GM19023 (cell line): ENCODE measurements at regions not wholly inside any gene's neighbourhood (a gene's known extent, or its start where the extent isn't known, plus 50 kb on each side); places are given as distances from the start of the nearest gene placed in this dataset.

ENCODE experiments used
- ATAC-seq: cut with Tn5 transposase; IDR thresholded peaks from one replicate; pipeline ENCODE4 v1.9.1; 2021; ENCODE audit warnings: mild to moderate bottlenecking, moderate library complexity; ENCODE audit not compliant: unreplicated experiment

- ATAC-seq = no peak
Observed at GRCh38 chr18:8499810-8500675, 109.2 kb upstream of the RAB12 start.

- no peak for ATAC-seq
Observed at GRCh38 chr18:8501044-8501443, 108.2 kb upstream of the RAB12 start.

DNA sequence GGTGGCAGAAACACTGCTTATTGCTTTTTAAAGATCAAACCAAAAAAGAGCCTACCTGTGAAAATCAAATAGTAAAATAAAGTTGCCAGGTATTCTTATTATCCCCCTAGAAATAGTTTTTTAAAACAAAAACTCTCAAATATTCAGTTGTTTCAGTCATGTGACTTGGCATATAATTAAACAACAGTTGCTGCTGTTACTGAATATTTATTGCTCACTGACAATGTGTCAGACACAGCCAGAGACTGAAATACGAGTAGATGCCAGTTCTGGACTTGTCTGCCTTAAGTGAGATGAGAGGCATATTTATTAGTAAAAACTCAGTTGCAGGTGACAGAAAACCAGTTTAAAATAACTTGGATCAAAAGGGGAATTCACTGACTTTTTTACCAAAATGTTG, 106.0 kb upstream of the RAB12 start:
- no peak for ATAC-seq

DNA sequence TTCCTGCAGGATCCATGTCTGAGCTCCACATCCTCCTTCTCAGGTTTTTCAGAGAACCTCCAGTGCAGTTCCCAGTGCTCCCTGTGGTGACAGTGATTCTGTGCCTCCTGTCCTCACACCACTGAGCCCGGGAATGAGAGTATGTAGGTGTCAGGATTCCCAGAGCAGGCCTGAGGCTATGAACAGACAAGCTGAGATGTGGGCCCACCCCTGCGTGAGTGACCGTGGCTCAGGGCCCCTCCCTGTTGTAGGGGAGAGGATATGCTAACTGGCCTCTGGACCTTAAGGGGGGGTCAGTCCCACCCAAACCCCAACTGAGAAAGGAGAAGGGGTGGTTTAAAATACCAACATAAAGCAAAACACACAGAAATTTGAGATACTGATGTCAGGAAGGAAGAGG, 104.8 kb upstream of the RAB12 start:
- ATAC-seq = no peak

GRCh38 chr18:8504880-8505435, 104.3 kb upstream of the RAB12 start:
- no peak for ATAC-seq

DNA sequence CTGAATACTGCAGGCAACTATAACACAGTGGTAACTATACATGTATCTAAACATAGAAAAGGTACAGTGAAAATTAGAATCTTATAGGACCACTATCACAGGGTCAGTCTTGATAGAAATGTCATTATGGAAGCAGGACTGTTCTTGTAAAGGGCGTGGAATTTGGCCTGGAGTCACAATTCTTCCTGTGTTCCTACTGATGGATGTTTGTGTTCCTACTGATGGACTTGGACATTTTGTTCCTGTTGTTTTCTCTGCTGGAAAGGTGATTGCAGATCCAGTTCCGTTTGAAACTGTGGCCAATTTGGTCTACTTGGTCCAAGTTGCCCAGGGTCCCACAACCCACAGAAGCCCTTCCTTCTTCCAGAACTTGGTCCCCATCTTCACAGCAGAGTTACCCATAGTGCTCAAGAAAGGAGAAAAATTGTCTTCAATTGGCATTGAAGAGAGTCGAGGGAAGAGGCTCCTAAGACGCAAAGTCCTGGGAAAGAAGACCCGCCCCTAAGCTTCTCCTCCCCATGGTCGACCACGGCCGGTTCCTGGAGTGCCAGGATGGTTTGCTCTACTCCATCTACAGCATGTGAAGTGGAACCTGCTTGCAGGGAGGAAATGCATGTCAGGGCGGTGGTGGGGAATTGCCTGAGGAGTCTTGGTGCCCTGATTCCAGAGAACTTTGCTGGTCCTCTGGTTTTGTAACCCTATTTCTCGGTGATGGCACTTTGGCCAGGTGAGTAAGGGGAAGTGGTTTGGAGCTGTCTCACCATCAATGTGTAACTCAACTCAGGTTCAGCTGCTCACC, 102.8 kb upstream of the RAB12 start:
- no peak for ATAC-seq

DNA sequence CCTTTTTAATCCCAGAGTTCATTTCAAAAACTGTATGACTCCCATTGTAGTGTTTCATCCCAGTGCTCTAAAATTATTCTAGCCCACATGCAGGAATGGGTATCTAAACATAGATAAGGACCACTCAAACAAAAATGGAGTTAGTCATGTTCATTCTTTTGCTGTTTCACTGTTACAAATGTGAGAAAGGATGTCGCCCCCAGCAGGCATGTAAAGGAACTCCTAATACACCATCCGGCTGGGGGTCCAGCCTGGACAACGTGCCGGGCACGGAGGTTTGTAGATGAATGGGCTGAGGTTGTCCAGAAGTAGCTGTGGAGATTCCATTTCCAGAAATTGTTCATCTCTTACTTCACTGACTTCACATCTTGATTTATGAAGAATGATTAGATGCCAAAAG, 101.9 kb upstream of the RAB12 start:
- ATAC-seq = no peak

- ATAC-seq = no peak
Observed at GRCh38 chr18:8507915-8508705, 101.1 kb upstream of the RAB12 start.

- ATAC-seq = no peak
Observed at GRCh38 chr18:8513249-8513648, 96.0 kb upstream of the RAB12 start.

DNA sequence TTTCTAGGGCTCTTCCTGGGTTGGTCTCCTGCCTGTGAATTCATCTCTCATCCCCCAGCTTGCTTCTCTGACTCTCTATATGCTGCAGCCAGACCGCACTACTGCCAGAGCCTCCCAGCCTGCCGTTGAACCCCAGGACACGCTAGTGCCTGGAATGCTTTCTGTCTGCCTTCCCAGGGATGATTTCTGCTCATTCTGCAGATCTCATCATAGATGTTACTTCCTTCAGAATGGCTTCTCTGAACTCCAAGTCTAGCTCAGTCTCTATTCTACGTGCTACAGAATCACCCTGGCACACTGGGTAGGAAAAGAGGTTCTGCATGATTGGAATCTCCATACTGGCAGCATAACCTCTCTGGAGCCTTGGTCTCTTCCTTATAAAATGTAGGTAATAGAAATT, 94.8 kb upstream of the RAB12 start:
- ATAC-seq = no peak

DNA sequence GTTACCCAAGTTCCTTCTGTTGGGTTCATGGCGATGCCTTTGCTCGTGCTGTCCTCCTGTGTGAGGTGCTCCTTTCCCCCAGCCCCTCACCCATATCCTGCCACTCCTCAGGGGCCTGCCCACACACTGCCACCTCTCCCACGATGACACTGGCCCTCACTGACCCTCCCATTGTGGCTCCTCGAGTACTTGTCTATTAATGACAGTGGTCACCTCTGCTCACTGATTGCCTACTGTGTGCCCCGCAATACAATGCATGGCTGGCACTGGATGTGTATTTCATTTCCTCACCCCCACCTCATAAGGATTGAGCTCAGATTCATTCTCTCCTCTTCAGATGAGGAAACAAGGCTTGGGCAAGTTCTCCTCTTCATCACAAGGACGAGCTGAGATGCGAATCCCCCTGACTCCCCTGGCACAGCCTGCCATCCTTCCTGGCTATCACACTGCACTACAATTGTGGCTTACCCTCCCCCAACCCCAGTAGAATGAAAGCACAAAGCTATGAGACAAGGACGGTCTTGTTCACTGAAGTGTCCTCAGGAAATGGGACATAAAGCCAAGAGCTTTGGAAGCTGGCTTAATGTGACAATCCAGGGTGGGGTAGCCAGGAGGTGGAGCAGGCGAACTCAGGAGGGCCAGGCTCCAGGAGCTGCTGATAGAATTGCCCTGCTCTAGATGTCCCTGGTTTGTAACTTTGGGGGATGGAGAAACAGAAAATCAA, 93.9 kb upstream of the RAB12 start:
- no peak for ATAC-seq

DNA sequence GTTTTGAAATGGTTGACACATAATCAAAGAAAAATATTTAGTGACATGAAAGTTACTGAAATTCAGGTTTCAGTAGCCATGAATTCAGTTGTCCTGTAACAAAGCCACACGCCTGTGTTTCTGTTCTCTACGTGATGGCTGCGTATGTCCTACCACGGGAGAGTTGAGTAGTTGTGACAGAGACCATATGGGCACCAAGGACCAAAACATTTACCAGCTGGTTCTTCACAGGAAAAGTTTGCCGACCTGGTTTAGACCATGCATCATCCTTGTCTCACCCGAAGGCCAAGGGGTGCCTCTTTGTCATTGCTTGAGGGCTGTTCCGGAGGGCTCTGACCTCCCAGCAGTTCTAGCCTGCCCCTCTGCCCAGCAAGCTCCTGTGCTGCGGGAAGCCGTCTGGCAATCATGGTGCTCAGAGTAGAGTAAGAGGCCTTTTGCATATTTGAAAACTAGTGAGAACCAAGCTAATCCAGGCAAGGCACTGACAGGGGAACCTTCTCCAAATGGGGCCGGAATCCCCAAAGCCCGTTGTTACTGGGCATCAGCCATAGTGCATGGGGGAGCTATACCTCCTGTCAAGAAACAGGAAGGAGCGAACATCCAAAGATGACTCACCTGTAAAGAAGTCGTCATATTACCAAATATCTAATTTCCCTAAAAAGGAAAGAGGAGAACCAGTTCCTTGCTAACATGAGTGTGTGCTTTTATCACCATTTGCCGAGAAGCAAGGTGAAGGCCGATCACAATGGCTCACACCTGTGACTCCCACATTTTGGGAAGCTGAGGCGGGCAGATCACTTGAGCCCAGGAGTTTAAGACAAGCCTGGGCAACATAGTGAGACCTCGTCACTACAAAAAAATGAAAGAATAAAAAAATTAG, 92.6 kb upstream of the RAB12 start:
- ATAC-seq = no peak

- ATAC-seq = no peak
Observed at GRCh38 chr18:8517276-8517675, 92.0 kb upstream of the RAB12 start.

- ATAC-seq = no peak
Observed at GRCh38 chr18:8519102-8519501, 90.1 kb upstream of the RAB12 start.

GRCh38 chr18:8520266-8520665, 89.0 kb upstream of the RAB12 start:
- ATAC-seq = no peak

DNA sequence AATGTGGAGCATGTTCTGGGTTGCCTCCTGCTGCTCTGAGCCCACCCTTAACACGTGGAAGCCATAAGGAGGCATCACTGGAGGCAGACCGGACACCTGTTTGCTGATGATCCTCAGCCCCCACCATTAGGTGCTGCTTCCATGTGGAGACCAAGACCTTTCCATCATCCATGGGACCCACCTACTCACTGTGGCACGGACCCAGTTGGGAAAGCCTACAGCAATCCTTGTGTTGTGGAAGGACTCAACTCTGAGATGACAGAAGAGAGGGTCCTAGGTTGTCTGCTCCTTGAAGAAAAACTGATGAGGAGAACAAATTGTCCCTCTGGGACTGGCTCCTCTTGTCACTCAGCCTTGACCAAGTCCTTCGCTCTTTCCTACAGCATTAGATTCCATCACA, 86.5 kb upstream of the RAB12 start:
- ATAC-seq = no peak

DNA sequence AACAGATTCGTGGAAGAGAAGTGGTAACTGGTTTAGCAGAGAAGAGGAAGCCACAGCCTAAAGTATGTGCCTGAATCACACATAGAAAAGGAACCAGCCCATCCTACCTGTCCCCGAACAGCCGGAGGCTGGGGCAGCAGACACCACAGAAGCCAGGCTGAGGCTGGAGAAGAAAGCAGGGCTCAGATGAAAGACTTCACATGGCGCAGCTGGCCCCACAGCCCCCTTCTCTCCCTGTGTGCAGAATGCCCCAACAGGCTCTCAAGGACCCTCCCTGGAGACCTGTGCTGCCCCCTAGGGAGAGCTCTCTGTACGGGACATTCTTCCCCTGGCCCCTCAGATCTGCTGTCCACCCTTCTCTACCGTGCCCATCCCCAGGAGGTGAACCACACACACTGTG, 83.5 kb upstream of the RAB12 start:
- no peak for ATAC-seq

GRCh38 chr18:8526332-8526731, 82.9 kb upstream of the RAB12 start:
- no peak for ATAC-seq

GRCh38 chr18:8529609-8530008, 79.6 kb upstream of the RAB12 start:
- ATAC-seq = no peak
